OCI-LY1 (cell line): ENCODE measurements at regions not wholly inside any gene's neighbourhood (a gene's known extent, or its start where the extent isn't known, plus 50 kb on each side); places are given as distances from the start of the nearest gene placed in this dataset.
A peak's percentile ranks its signal among the peaks of the same experiment; 100 is the strongest.

Experiments
- CTCF ChIP-seq: fragments of 200-600 bp; sonication (generic), shearing (Covaris generic); IDR thresholded peaks from 2 replicates; pipeline ENCODE4 v1.5.1; 2017; ENCODE audit warnings: mild to moderate bottlenecking, antibody characterized with exemption, low read length, moderate library complexity, mixed read lengths
- EZH2 ChIP-seq: fragments of 200-600 bp; sonication (generic), shearing (Covaris generic); IDR thresholded peaks from 2 replicates; pipeline ENCODE4 v1.8.0; 2017; ENCODE audit warnings: borderline replicate concordance, mixed run types, mild to moderate bottlenecking, antibody characterized with exemption, low read length, moderate library complexity, mixed read lengths

GRCh38 chr21:17900281-17900989, 81.3 kb upstream of the C21orf91 start:
- TF ChIP-seq CTCF = peak; percentile 44
- TF ChIP-seq EZH2 = no peak
